Non-pigmented ciliary epithelial cell (primary cell): ENCODE measurements at regions not wholly inside any gene's neighbourhood (a gene's known extent, or its start where the extent isn't known, plus 50 kb on each side); places are given as distances from the start of the nearest gene placed in this dataset.
"Not testable (repeated sequence)": the region's sequence is repeated elsewhere in the genome, so short reads cannot be mapped to it uniquely, and the experiment has no call there.

Experiments
- DNase-seq: peaks from one replicate; pipeline ENCODE4 v3.0.0-alpha.2; 2010; ENCODE audit warnings: low read depth

DNA sequence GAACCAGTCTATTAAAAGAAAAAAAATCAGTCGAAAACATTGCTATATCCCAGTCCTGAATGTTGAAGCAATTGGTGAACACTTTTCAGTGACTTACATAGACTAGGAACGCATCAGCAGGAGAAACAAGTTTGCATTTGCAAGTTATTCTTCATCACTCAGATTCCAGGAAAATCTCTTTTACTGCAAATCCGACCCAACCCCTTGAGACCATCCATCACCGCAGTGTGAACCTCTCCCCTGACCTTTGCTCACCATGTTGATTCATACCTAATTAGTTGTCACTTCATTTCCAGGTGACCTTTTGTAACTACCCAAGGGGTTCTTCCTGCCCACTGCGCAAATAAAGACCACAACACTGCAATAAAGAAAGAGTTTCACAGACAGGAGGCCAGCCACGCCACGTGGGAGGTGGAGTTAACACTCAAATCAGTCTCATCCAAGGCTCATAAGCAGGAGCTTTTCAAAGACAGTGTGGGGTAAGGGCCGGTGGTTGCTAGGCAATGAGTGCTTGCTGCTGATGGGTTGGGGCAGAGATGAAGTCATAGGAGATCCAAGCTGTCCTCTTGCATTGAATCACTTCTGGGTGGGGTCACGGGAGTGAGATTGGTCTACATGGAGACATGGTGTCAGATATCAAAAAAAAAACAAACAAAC lies 241.3 kb upstream of the TMEM132C start:
- no peak for DNase-seq

DNA sequence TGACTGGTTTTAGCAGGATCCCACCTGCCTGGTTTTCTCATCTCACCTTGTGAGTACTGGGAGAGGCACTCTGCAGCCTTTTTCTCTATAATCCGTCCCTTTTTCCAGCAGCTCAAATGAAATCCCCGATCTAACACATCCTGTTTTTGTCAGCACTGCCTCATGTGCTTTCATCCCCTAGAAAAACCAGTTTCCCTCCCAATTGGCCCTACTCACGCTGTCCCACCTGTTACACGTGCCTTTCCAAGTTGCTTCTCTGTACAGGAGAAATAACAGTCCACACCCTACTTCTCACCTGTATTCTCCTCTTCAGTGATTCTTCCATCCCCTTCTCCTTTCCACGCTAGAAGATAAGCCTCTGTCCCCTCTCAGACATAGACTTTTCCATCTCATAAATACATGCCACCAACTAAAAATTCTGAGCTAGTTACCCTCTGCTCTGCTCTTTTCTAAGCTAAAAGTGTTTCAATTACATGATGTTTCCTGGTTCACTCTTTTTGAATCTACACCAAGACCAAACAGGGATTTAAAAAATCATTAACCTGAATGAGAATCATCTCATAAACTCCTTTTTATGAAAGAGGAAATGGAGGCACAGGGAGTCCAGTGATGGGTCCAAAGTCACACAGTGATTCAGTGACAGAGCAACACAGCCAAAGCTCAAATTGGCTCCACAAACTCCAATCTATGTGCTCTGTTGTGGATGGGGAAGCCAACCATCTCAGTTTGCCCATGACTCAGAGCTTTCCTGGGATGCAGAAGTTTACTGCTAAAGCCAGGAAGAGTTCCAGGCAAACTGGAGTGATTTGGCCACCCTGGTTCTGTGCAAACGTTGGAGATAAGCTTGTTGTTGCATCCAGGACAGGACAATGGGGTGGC lies 240.0 kb upstream of the TMEM132C start:
- no peak for DNase-seq

DNA sequence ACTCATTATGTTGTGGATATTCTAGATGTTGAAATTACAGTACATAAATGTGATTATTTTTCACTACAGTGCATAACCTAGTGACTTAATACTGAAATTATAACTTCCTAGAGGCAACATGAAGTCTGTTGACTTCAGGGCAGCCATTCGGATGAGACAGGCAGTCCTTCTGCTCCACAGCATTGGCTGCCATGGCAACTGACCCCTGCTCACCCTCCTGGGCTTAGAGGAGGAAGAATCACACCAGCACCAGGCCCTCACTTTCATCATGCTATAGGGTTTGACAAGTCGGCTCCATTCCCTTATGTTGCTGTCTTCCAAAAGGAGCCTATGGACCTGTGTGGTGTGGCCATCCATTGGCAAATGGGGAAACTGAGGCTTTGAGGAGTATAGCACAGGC lies 233.5 kb upstream of the TMEM132C start:
- DNase-seq, result no peak

GRCh38 chr12:128040971-128041370 lies 226.0 kb upstream of the TMEM132C start:
- no peak for DNase-seq

DNA sequence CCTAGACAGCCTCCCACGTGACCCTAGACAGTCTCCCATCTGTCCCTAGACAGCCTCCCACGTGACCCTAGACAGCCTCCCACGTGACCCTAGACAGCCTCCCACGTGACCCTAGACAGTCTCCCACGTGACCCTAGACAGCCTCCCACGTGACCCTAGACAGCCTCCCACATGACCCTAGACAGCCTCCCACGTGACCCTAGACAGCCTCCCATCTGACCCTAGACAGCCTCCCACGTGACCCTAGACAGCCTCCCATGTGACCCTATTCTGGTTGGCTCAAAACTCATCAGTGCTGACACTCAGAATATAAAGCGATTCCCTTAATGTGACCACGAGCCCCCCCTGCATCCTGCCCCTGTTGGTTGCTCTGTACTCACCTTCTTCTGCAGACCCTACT lies 224.7 kb upstream of the TMEM132C start:
- DNase-seq, result not testable (repeated sequence)

DNA sequence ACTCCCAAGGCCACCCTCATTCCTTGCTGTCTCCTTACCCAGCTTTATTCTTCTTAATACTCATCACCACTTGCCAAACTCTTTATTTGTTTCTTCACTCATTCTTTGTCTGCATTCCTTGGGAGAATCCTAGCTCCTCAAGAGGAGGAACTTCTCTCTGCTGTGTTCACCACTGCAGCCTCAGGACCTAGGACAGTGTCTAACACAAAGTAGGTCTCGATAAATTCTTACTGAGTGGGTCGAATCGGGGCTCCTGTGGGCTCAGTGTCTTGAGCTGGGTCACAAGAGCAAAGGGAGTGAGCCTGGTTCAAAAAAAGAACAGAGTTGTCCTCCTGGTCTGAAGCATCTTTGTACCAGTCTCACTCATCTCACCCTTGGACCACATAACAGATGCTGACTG lies 224.1 kb upstream of the TMEM132C start:
- no peak for DNase-seq

- no peak for DNase-seq
Measured at GRCh38 chr12:128043317-128043716, 223.7 kb upstream of the TMEM132C start.

- DNase-seq, result no peak
Measured at GRCh38 chr12:128047266-128048060, 219.5 kb upstream of the TMEM132C start.

- no peak for DNase-seq
Measured at GRCh38 chr12:128052331-128052730, 214.6 kb upstream of the TMEM132C start.

GRCh38 chr12:128052777-128053176 lies 214.2 kb upstream of the TMEM132C start:
- no peak for DNase-seq

- DNase-seq, result no peak
Measured at GRCh38 chr12:128055567-128055966, 211.4 kb upstream of the TMEM132C start.

DNA sequence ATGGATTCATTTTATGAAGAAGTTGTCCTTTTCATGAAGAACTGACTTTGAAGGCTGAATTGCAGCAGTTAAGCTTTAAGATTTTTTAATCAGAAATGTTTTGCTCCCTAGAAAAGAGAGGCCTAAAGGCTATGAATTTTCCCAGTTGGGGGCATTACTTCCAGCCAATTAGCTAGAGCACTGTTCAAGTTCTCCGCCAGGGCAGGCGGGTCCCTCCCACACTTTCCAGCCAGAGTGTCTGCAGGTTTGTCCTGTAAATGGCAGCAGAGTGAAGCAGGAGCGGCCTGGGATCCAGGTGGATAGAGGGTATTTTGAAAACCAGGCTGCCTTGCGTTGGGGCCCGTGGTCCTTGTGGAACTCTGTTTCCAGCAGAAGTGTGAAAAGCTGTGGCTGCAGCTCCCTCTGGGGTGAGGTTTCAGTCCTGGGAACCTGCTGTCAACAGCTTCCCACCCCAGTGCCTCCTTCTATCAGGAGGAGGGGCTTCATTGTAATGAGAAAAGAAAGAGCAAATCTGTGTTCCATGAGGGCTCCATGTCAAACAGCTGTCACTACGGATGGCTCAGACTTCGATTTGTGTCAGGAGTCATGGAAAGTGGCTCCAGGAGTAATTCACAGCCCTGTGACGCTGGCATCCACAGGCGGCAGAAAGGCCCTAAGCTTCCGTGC lies 210.7 kb upstream of the TMEM132C start:
- DNase-seq, result no peak

DNA sequence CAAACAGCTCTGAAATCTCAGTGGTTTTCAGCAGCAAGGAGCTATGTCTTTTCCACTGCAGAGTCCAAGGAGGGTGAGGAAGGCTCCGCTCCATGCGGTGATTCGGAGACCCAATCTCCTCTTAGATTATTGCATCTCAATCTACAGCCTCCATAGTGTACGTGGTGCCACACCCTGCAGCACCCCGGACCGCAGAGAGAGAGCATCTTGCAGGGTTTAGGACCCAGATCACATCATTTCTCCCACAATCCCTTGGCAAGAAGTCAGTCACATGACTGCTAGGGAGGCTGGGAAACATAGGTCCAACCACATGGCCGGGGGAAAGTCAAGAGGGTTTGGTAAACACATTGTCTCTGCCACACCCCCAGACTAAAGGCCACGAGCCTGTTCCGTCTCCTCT lies 209.4 kb upstream of the TMEM132C start:
- no peak for DNase-seq

GRCh38 chr12:128059621-128060370 lies 207.2 kb upstream of the TMEM132C start:
- no peak for DNase-seq

DNA sequence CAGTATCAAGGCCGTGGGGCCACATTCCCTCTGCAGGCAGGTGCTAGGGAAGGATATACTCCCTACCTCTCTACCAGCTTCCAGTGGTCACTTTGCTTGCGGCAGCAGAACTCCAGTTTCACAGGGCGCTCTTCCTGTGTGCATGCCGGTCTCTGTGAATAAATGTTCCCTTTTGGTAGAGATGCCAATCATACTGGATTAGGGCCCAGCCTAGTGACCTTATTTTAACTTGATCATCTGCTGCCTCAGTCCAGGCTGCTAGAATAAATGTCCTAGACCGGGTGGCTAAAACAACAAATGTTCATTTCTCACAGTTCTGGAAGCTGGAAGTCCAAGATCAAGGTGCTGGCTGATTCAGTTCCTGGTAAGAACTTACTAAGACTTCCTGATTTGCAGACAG lies 198.8 kb upstream of the TMEM132C start:
- no peak for DNase-seq

DNA sequence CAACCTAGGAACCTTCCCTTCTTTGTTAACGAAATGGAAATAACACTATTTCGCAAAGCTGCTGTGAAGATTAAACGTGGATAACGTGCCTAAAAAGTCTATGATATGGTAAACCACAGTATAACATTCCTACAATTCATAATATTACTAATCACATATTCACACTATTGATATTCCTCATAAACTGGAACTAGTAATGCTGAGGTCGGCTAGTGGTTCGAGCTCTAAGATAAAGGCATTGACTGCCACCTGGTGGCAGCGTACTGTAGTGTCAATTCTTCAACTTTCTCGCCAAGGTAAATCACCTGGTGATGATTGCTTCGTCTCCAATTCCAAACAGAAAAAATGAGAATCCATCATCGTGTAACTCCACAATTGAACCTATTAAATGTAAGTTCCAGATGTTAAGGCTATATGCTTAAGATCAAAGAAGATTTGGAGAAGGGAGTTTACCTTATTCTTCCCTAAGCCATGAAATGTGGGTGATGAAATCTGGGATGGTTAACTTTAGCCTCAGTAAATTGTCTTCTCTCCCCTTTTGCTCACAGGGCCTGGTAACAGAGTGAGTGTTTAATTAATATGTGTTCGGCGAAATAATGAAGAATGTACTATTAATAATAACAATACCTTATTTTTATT lies 197.5 kb upstream of the TMEM132C start:
- DNase-seq, result peak; percentile 41

DNA sequence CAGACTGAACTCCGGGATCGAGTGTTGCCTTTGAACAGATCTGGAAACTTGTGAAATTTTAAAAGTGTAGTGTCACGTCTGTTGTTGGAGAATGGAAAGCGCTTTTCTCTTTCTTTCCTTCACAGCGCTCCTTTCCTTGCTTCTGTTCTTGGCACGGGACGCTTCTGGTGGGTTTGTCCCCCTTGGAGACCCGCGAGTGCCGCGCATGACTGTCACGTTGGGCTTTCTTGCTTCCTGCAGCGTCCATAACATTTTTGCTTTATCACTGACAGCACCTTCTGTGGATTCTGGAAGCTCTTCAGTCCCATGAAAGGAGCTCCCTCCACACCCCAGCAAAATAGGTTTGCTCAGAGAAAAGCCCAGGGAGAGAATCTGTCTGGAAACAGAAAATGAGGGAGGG lies 193.0 kb upstream of the TMEM132C start:
- DNase-seq, result no peak

- DNase-seq, result no peak
Measured at GRCh38 chr12:128075332-128075731, 191.6 kb upstream of the TMEM132C start.

DNA sequence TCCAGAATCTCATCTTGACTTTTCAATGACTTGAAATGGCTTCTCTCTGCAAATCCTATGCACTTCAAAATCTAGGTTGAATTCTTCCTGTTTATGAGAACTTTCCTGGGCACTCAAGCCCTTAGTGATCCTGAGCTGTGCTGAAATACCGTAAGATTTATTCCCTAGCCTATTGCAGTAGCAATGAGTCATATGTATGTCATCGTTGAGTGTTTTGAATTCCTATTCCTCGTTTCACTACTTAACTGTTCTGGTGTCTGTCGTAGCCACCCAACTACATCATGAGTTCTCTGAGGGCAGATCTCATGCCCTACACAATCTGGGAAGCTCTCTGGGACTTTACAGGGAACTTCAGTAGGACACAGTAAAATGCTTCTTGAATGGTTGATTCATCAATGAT lies 190.8 kb upstream of the TMEM132C start:
- peak; percentile 91 for DNase-seq

DNA sequence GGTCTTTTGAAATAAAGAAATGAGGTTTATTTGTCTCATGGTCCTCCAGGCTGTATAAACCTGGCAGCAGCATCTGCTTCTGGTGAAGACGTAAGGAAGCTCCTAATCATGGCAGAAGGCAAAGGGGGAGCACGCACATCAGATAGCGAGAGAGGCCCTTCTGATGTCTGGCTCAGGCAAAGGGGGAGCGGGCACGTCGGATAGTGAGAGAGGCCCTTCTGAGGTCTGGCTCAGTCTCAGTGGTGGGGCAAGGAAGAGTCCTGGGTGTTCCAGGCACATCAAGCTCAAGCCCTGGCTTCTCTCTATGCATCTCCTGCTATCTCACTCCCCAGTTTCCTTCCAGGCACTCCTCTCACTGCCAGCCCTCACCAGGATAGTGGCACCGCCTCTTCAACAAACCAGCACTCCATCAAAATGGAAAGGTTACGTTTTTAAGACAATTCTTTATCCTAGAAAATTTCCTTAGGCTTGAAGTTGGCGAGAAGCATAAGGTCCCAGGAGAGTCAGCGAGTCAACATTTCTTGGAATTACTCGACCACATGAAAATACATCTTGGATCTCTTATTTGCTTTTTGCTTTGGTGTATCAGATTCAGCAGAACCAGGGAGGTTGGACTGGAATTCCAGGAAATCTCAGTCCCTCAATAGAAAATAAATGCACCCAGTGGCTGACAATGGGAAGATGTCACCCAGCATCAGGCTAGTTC lies 189.6 kb upstream of the TMEM132C start:
- no peak for DNase-seq
